ENCODE measurements at regions not wholly inside any gene's neighbourhood (a gene's known extent, or its start where the extent isn't known, plus 50 kb on each side); places are given as distances from the start of the nearest gene placed in this dataset.

DNA sequence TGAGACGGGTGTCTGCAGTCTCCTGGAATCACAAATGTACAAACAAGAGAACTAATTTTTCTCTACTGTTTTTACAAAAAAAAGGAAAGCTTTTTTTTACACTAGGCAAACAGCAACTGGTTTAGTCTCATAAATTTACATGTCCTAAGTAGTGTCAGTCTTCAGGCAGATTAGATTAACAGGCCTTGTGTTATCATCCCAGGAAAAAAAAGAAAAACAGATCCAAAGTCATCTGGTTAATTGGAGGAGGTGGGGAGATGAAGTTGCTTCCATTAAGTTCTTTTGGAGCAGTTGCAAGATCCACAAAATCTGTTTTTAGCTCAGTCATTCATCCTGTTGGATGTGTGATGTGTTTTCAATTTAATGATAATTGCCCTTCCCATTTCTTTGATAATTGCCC lies 363.5 kb upstream of the ADGRL2 start:
- no peak for DNase-seq (ENCODE audit: low spot score)

DNA sequence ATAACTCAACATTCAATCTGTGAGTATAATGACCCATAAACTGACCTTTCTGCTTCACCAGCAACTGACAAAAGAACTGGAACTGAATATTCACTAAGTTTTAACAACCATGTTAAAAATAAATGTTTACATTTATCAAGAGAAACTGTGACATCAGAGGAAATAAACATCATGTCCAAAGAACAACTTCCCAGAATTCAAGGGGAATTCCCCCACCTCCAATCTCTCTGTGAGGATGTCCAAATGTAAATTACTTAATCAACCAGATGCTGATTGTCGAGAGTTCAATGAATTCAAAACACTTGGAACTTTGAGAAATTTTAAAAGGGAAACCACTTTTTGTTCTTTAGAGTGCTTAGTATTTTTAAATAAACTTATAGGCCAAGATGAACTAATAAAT lies 365.6 kb upstream of the ADGRL2 start:
- DNase-seq (ENCODE audit: low spot score), result no peak

DNA sequence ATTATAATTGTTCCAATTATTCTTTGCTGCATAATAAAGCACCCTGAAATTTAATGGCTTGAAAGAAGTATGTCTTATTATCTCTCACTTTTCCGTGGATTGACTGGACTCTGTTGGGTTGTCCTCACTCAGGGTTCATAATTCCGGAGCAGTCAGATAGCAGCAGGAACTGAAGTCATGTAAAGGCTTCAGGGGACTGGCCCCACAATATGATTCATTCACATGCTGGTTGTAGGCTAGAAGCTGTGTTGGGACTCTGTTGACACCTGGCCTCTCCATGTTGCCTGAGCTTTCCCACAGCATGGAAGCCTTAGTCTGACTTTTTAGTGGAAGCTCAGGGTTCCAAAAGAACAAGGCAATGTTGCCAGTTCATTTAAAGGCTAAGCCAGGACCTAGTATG lies 367.1 kb upstream of the ADGRL2 start:
- DNase-seq (ENCODE audit: low spot score), result no peak

DNA sequence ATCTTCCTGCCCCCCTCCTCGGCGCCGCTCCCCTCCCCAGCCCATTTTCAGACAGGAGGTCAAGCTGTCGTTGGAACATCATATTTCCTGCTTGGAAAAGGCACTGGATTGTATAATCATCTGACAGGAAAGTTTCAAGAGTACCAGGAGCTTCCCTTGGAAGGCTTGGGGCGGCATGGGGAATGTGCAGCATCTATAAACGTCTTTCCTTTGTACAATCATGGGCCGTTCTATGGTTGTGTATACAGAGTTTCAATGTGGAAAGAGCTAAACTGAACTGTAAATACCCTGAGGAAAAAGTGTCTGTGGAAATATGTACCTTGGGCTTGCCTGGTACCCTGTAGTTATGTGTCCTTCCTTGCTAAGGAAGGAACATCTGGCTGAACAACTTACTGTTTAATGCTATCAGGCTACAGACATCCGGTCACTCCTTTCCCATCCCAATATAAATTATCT lies 368.1 kb upstream of the ADGRL2 start:
- no peak for DNase-seq (ENCODE audit: low spot score)

DNA sequence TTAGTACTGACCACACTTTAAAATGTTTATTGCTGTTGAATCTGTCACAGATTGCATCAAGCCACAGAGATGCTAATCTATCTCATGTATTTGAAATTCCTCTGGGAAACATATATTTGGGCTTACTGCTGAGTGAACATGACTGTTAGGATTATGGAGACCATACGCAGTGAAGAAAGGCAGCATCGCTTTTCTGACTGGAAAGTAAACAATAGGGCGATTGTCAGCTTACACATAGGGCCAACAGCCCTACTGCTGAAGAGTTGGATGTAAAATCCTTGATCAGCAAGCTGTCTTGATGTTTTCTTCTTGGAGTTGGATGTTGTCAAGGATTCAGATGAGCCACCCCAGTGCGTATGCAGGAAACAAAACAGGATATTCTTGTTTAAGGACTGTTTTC lies 368.7 kb upstream of the ADGRL2 start:
- no peak for DNase-seq (ENCODE audit: low spot score)

DNA sequence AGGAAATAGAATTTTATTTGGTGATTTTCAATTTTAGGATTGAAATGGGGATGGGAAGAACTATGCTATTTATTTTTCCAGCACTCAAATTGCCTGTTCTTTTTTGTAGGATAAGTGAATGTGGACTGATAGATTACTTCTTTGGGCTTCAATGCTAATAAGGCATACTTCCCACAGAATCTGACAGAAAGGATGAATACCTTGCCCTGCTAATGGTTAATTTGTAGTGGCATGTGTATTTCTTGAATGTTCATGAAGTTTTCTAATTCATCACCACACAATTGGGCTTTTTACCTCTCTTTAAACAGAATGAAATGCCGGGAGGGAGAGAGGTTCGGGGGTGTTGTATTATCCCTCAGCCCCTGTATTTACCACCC lies 369.1 kb upstream of the ADGRL2 start:
- DNase-seq (ENCODE audit: low spot score), result no peak

DNA sequence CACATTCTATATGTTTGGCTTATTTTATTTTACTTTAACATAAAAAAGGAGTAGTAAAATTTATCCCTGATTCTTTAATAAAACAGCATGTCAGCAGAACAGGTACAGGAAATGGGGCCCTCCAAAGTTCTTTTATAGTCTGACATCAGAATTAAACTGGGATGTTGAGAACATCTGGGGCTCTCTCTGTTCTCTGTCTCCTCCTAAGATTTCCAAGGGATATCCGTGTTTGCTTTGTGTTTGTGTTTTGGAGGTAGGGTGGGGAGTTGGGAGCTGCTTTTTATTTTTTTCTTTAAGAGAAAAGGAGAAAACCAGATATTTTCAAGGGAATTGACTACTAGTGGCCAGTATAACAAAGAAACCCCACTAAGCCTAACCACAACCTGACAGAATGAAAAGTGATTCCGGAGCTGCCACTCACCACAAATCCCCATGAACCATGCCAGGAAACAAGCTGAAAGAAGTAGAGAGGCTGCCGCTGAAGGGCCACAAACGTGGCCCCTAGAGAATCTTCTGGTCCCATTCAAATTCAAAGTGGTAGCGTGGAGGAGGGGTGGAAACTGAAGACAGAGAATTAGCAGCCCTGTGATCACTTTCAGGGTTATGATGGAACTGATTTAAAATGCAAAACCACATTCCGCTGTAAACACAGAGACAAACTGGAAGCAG lies 369.6 kb upstream of the ADGRL2 start:
- DNase-seq (ENCODE audit: low spot score), result no peak

DNA sequence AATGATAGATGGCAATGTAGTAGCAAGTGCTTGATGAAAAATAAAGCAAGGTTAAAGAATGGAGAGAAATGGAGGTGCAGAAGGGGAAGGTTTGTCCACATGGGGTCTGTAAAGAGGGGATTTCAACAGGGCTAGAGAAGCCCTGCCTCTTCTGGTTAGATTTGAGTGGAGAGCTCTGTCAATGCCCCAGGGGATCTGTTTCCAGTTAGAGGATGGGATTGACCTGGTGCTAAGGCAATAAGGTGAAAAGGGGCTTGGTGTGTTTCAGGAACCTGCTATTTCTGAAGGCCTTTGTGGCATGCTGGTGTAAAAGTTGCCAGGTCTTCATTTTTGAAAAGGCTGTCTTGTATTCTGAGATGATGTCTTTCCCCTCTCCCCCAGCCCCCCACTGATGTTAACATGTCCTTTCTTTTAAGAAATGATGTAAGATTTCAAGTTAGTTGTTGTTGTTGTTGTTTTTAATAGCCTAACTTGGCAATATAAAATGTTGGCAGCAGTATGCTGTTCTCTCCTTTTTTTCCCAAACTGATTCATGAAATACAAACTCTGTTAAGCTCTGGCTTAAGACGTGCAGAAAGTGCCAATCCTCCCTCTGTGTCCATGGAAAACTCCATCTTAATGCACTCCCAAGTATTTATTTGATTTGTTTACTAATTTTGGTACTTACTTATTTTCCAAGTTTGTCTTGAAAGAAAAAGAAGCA lies 370.3 kb upstream of the ADGRL2 start:
- no peak for DNase-seq (ENCODE audit: low spot score)

DNA sequence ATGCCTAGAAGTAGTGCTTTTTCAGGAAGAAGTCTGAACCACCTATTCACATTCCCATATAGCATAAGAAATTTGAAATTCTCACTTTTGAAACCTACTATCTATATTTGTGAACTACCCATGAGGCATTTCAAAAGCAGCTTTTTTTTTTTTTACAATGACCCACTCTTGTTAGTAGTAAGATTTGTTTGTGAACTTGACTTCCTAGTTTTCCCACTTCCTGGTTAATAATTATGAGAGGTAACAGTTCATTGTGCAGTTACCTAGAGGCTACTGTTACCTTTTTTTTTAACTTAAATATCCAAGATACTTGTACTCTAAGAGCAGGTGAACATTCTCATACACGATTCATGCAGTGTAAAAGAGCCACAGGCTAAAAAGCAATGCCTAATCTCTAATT lies 371.7 kb upstream of the ADGRL2 start:
- no peak for DNase-seq (ENCODE audit: low spot score)

DNA sequence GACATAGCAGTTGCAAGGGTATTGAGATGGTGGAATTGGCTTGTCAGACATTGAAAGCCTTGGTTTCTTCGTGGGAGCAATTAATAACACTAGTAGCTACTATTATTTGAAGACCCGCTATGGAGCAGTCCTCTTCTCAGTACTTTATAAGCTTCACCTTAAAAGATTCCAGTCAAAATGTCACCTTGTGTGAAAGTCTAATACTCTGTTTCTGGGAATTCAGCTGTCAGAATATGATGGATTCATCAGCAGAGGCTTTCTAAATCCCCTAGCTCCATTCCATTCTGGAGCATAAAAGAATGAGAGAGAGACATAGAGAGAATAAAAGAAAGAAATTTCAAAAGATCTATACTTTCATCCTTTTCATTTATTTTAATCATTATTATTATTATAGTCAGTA lies 375.9 kb upstream of the ADGRL2 start:
- DNase-seq (ENCODE audit: low spot score), result no peak

DNA sequence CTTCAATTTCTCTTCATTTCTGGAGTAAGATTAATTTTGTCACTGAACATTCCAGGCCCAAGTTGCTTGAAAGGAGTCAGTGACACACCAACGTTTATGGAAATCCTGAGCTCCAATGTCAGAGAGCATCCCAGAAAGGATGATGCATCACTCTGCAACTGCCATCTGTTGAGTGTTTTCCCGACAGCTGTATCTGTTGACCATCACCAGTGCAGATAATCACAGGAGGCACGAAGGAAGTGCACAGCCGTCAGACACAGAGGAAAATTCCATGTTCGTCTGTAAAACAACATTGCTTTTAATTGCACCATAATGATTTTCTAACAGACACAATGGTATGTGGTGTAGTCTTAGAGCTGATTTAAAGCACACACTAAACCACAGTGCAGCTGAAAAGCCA lies 376.7 kb upstream of the ADGRL2 start:
- peak; percentile 83 for DNase-seq (ENCODE audit: low spot score)

DNA sequence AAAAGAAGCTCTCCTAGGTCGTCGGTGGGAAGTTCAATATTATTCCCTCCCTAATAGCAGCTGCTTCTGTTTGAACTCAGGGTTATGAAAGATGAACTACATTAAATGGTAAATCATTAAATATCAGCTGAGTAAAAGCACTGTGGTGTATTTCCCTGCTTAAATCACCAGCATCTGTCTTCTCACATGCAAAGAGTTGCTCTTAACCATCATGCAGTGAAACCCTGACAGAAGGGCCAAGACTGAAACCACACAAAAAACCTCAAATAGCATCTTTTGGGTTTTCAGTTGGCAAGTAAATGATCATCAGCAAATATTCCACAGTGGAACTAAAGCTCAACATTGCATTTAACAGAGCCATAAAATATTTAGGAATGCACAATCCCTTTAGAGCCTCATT lies 380.0 kb upstream of the ADGRL2 start:
- DNase-seq (ENCODE audit: low spot score), result no peak

DNA sequence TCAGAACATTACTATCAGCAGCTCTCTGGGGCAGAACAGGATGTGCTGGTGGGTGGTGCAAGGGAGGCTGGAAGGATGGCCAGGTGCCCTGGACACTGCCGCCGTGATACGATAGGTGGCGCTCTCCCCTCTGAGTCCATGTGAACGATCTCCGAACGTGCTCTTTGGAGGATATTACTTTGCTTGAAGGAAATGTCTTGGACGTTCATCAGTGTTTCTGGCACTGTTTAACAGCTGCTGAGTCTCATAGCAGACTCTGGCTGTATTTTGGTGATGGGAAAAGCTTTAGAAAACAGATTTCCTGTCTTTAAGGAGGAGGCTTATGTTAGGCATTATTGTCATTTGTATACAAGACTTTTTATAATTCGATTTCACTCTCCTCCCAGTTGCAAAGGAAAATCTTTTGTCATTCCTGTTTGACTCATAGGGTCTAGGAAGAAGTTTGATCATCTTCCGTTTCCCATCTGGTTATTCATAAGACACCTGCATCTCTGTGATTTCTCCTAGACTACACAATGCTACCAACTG lies 386.2 kb upstream of the ADGRL2 start:
- DNase-seq (ENCODE audit: low spot score), result peak; percentile 79

DNA sequence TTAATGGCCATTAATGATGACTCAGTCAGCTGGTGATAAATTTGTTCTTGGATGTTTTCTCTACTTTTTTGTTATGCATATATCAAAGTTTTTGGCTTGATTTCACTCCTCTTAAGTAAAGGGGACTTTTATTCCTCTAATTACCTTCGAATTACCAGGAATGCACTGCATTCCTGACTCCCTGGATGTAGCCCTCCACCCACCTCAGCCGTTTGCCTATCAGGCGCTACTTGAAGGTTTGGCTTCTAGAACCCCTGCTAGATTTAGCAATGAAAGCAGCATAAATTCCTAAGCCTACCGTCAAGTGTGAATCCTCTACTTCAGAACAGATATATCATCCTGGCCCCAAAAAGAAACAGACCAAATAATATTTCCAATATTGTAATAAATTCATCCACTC lies 387.8 kb upstream of the ADGRL2 start:
- no peak for DNase-seq (ENCODE audit: low spot score)

DNA sequence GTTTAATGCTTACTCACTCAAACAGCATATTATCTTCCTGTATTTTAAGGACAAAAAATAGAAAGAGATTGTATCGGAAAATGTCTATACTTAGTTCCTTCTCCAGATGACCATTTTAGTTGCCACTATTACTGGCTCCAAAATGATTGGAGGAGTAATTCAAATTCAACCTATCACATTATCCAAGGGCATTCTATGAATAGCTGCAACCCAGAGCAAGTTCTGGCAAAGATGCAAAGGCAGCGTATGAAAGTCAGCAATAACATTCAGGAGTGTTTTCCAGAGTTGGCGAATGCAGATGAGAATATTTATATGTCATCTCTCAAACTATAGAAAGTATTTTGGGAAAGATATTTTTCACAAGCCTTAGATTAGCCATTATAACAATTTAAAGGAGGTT lies 389.8 kb upstream of the ADGRL2 start:
- DNase-seq (ENCODE audit: low spot score), result peak; percentile 26

DNA sequence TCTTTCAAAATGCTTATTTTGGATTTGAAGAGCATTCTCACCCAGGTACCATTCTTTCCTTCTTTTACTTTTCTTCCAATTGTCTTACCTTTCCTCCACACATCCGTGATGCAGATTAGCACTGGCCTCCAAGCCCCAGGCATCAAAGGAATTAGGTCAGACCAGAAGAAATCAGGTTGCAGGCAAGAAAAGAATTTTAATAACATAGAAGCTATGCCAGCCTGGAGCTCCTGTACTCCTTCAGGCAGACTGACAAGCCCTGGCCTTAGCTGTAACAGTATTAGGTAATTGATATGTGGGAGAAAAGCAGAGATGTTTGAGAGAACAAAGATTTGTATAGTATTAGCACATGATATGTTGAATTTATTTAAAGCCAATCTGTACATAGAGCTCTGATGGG lies 390.4 kb upstream of the ADGRL2 start:
- peak; percentile 20 for DNase-seq (ENCODE audit: low spot score)

DNA sequence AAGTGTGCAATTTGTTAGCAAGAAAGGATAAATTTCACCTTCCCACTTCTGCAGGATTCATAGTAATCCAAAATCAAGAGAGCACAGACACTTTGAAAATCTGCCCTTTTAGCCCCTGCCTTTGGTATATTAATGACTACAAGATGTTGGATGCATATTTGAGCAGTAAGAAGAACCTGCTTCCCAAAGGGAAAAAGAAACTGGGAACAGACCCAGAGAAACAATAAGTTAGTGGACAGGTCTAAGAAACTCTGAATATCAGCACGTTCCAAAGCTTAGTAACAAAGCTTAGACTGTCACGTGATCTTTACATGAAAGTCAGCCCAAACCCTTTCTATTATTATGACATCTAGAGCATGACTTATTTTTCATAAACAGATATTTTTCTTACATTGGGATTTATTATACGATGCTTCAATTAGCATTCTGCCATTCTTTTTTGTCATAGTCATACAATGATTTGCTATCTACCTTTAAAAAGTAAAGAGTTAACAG lies 390.9 kb upstream of the ADGRL2 start:
- DNase-seq (ENCODE audit: low spot score), result no peak

DNA sequence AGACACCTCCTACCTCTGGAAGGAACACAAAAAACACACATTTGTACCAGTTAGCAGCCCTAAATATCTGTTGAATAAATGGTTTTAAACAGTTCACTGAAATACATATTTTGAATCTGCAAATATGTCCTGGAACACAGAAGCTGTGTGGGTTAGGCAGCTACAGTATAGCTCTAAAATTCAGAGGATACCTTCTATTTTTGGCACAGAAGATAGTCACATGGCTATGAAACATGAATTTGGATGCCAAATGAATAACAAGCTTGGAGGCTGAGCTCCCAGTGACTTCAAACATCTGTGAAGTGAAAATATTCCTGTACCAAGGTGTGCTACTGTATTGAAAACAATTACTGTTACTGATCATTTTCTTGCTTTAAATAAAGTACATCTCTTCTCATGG lies 391.5 kb upstream of the ADGRL2 start:
- DNase-seq (ENCODE audit: low spot score), result no peak

DNA sequence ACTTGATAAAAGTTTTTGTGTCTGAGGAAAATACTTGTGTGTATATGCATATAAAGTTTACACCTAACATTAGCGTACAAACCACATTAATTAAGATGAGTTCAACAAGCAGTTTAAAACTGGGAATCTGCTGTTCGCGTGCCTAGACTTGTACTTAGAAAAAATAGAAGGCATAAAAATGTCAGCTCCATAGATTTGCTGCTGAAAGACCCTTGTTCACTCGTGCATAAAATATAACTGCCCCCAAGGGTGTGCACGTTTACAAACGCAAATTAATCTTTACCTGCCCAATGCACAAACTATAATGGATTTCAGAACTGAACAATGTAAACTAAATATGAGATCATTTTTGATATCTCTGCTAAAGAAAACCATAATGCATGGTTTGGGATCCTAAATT lies 392.3 kb upstream of the ADGRL2 start:
- no peak for DNase-seq (ENCODE audit: low spot score)

DNA sequence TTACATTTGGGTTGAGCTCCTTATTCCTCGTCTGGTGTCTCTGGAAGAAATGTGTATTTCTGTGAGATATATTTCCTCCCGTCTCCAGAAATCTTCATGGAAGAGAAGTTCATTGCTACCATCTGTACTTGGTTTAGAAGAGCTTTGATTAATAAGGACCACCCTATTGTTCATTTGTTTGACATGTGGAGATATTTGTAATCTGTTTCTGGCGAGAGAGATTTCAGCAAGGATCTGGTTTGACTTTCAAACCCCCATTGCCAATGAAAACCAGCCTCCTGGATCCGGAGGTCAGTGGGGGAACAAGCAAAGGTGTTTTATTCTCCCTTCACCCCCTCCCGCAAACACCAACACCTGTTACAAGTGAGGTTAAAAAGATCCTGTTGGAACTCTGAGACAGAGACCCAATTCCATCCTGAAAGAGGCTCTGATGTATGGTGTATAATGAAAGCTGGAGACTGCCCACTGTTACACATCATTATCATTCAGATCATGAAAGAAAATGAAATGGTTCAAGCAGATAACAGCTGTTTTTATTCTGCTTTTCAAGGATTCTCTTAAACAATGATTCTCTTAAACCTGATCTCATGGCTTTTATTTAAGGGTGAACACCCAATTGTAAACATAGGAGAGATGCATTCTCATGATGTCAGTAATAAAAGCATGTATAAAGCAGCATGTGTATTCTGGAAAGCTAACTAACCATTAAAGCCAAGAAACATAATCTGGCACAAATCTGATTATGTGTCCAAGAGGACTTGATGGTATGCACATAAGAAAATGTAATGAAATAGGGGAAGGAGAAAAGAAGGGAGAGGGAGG lies 393.5 kb upstream of the ADGRL2 start:
- no peak for DNase-seq (ENCODE audit: low spot score)

DNA sequence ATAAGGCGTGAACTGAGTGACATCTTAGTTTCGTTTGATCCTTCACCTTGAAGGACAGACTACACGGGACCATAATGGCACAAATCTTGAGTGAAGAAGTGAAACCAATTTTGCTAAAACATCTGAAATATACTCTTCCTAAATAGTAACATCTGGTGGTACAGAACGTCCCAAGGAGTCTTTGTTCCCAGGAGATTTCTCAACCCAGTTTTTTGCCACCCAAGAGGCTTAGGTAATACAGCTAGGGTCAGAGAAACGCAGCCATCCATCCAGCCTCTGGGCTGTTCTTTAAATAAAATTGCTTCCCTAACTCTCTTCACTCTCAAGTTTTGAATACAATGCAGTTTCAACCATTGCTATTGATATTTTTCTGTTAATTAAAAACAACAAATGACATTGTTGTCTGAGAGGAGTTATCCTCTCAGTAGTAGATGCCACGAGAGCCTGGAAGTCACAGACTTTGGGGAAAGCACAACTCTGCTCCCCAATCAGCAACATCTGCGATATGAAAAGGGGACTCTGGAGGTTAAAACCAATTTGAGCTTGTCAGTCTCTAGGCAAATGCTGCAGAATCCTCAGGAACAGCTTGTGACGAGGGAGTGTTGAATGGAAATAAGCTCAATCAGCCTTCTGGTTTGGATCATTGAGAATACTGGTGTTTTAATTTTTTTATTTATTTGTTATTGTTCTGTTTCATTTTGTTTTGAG lies 394.3 kb upstream of the ADGRL2 start:
- no peak for DNase-seq (ENCODE audit: low spot score)

DNA sequence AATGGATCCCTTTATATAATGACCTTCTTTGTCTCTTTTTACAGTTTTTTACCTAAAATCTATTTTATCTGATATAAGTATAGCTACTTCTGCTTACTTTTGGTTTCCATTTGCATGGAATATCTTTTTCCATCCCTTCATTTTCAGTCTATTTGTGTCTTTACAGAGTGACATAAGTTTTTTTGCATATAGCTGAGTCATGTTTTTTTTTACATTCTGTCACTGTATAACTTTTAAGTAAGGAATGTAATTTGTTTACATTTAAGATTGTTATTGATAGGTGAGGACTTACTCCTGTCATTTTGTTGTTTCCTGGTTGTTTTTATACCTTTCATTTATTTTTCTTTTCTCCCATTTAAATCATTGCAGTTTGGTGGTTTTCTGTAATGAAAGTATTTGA lies 402.7 kb upstream of the ADGRL2 start:
- no peak for DNase-seq (ENCODE audit: low spot score)
